HG03103 (cell line): ENCODE measurements at regions not wholly inside any gene's neighbourhood (a gene's known extent, or its start where the extent isn't known, plus 50 kb on each side); places are given as distances from the start of the nearest gene placed in this dataset.

ENCODE experiments used
- ATAC-seq: cut with Tn5 transposase; IDR thresholded peaks from one replicate; pipeline ENCODE4 v1.9.1; 2021; ENCODE audit warnings: low read depth; ENCODE audit not compliant: unreplicated experiment

- peak; percentile 81 for ATAC-seq
Measured at GRCh38 chr12:58804749-58805148, 115.6 kb downstream of the LRIG3 start.

GRCh38 chr12:58809064-58809607, 111.2 kb downstream of the LRIG3 start:
- no peak for ATAC-seq

- no peak for ATAC-seq
Measured at GRCh38 chr12:58811346-58811745, 109.0 kb downstream of the LRIG3 start.

- ATAC-seq, result no peak
Measured at GRCh38 chr12:58812214-58812613, 108.1 kb downstream of the LRIG3 start.

GRCh38 chr12:58814036-58814435, 106.3 kb downstream of the LRIG3 start:
- no peak for ATAC-seq

- no peak for ATAC-seq
Measured at GRCh38 chr12:58815235-58815634, 105.1 kb downstream of the LRIG3 start.

- ATAC-seq, result no peak
Measured at GRCh38 chr12:58818546-58818945, 101.8 kb downstream of the LRIG3 start.

- no peak for ATAC-seq
Measured at GRCh38 chr12:58819345-58819744, 101.0 kb downstream of the LRIG3 start.

- ATAC-seq, result no peak
Measured at GRCh38 chr12:58819985-58820384, 100.3 kb downstream of the LRIG3 start.
